IPS-20b (cell line): ENCODE measurements at regions not wholly inside any gene's neighbourhood (a gene's known extent, or its start where the extent isn't known, plus 50 kb on each side); places are given as distances from the start of the nearest gene placed in this dataset.
"Not testable (repeated sequence)": the region's sequence is repeated elsewhere in the genome, so short reads cannot be mapped to it uniquely, and the experiment has no call there.

Experiments
- H3K27ac ChIP-seq: one replicate; pipeline ENCODE4 v1.5.1; 2013; ENCODE audit warnings: low read length
- H3K27me3 ChIP-seq: 2 replicates; pipeline ENCODE4 v1.6.1; 2013; ENCODE audit warnings: mild to moderate bottlenecking, low read length, inconsistent platforms; ENCODE audit not compliant: insufficient read depth
- H3K36me3 ChIP-seq: 2 replicates; pipeline ENCODE4 v1.6.1; 2013; ENCODE audit warnings: low read depth, mild to moderate bottlenecking, inconsistent platforms, low read length, moderate library complexity; ENCODE audit not compliant: insufficient read depth
- H3K4me1 ChIP-seq: 2 replicates; pipeline ENCODE4 v1.6.1; 2013; ENCODE audit warnings: mild to moderate bottlenecking, control low read depth, inconsistent platforms, low read length, moderate library complexity; ENCODE audit not compliant: insufficient read depth
- H3K4me3 ChIP-seq: 2 replicates; pipeline ENCODE4 v1.5.1; 2013; ENCODE audit warnings: mild to moderate bottlenecking, low read length, inconsistent platforms
- H3K9ac ChIP-seq: 2 replicates; pipeline ENCODE4 v1.6.1; 2013; ENCODE audit warnings: low read depth, mild to moderate bottlenecking, inconsistent platforms, low read length, moderate library complexity
- H3K9me3 ChIP-seq: 2 replicates; pipeline ENCODE4 v1.6.1; 2013; ENCODE audit warnings: mild to moderate bottlenecking, low read depth, low read length, inconsistent platforms; ENCODE audit not compliant: insufficient read depth

- no peaks in the 10 kb centered on the region for H3K36me3 ChIP-seq
- H3K4me1 ChIP-seq, result no peaks in the 10 kb centered on the region
- H3K9ac ChIP-seq, result no peak overlapping the region
- no peak overlapping the region for H3K4me3 ChIP-seq
- H3K27me3 ChIP-seq, result no peaks in the 10 kb centered on the region
- H3K27ac ChIP-seq, result no peak overlapping the region
- no peaks in the 10 kb centered on the region for H3K9me3 ChIP-seq
Observed at GRCh38 chr9:93801581-93802284, 153.4 kb downstream of the BARX1 start.

DNA sequence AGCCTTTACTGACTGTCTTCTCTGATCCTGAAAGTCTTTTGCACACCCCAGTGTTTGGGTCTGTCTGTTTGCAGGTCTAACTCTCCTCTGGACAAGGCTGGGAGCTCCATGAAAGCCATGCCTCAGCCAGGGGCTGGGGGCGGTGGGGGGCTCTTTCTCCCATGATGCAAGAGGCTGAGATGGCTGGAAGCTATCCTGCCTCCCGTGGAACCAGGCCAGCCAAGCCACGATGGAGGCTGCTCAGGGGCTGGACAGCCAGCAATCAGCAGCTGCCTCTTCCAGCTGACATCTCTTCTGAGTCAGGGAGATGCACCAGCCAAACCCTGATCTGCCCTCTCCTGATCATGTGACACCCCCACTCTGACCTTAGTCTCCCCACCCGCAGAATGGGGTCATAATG is 154.0 kb downstream of the BARX1 start:
- Histone ChIP-seq H3K27me3 (no peaks in the 10 kb centered on the region), H3K9ac (no peak overlapping the region), H3K4me3 (no peak overlapping the region), H3K36me3 (no peaks in the 10 kb centered on the region), H3K9me3 (no peaks in the 10 kb centered on the region), H3K27ac (no peak overlapping the region), H3K4me1 (no peaks in the 10 kb centered on the region)

DNA sequence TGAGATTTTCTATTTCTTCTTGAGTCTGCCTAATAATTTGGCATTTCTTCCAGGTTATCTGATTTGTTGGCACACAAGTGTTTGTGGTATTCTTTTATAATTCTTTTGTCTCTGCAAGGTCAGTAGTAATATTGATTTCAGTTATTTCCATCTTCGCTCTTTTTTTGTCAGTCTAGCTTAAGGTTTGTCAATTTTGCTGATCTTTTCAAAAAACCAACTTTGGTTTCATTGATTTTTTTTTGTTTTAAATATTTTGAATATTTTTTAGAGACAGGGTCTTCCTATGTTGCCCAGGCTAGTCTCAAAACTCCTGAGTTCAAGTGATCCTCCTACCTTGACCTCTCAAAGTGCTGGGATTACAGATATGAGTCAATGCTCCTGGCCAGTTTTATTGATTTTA is 162.8 kb downstream of the BARX1 start:
- H3K4me1 ChIP-seq, result no peaks in the 10 kb centered on the region; the same call in 1 of the 2 replicates
- no peak overlapping the region for H3K27ac ChIP-seq
- no peaks in the 10 kb centered on the region for H3K27me3 ChIP-seq
- H3K4me3 ChIP-seq, result no peak overlapping the region
- H3K36me3 ChIP-seq, result no peaks in the 10 kb centered on the region
- no peak overlapping the region for H3K9ac ChIP-seq
- H3K9me3 ChIP-seq, result no peaks in the 10 kb centered on the region

DNA sequence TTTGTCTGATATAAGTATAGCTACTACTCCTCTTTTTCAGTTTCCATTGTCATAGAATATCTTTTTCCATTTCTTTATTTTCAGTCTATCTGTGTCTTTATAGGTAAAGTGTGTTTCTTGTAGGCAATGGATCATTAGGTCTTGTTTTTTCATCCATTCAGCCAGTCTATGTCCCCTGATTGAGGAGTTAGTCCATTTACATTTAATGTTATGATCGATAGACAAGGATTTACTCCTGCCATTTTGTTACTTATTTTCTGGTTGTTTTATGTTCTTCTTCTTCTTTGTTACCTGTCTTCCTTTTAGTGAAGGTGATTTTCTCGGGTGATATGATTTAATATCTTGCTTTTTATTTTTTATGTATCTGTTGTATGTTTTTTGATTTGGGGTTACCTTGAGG is 169.0 kb downstream of the BARX1 start:
- Histone ChIP-seq H3K36me3 (no peaks in the 10 kb centered on the region), H3K4me3 (no peak overlapping the region), H3K4me1 (no peaks in the 10 kb centered on the region; the same call in 1 of the 2 replicates), H3K27ac (no peak overlapping the region), H3K9me3 (no peaks in the 10 kb centered on the region), H3K9ac (no peak overlapping the region), H3K27me3 (no peaks in the 10 kb centered on the region)

GRCh38 chr9:93776873-93777272 is 178.3 kb downstream of the BARX1 start:
- no peaks in the 10 kb centered on the region for H3K27me3 ChIP-seq
- H3K4me1 ChIP-seq, result no peaks in the 10 kb centered on the region
- no peak overlapping the region for H3K27ac ChIP-seq
- no peaks in the 10 kb centered on the region for H3K36me3 ChIP-seq
- no peak overlapping the region for H3K9ac ChIP-seq
- no peak overlapping the region for H3K4me3 ChIP-seq
- H3K9me3 ChIP-seq, result no peaks in the 10 kb centered on the region

GRCh38 chr9:93776256-93776655 is 178.9 kb downstream of the BARX1 start:
- H3K27me3 ChIP-seq, result no peaks in the 10 kb centered on the region
- no peak overlapping the region for H3K27ac ChIP-seq
- no peak overlapping the region for H3K9ac ChIP-seq
- H3K9me3 ChIP-seq, result no peaks in the 10 kb centered on the region
- H3K4me3 ChIP-seq, result no peak overlapping the region
- H3K4me1 ChIP-seq, result no peaks in the 10 kb centered on the region
- H3K36me3 ChIP-seq, result no peaks in the 10 kb centered on the region

DNA sequence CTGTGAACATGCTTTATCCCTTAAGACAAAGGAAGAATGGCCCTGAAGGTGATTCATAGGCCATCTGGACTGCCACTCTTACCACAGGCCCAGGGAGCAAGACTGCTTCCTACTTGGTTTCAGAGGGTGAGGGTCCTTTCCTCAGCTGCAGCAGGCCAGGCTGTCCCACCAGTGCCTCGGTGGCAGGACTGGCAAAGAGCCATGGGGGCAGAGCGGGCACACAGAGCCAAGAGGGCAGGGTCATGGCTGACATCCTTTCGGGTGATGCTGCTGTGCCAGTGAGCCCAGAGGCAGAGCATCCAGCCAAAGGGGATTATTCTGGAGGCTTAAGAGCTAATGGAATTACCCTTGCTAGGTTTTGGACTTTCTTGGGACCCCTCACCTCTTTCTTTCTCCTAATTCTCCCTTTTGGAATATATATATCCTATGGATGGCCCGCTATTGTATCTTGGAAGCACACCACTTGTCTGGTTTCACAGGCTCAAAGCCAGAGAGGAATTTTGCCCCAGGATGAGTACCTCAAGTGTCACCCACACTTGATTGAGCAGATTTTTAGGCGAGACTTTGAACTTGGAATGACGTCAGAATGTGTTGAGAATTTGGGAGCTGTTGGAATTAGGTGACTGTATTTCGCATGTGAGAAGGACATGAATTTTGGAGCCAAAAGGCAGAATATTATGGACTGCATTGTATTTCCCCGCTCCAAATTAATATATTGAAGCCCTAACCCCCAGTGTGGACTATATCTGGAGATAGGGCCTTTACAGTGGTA is 180.6 kb downstream of the BARX1 start:
- Histone ChIP-seq H3K4me1 (no peaks in the 10 kb centered on the region), H3K27me3 (no peaks in the 10 kb centered on the region), H3K9ac (no peak overlapping the region), H3K36me3 (no peaks in the 10 kb centered on the region), H3K9me3 (no peaks in the 10 kb centered on the region), H3K4me3 (no peak overlapping the region), H3K27ac (no peak overlapping the region)

GRCh38 chr9:93771276-93771675 is 183.9 kb downstream of the BARX1 start:
- no peak overlapping the region for H3K9ac ChIP-seq
- H3K4me3 ChIP-seq, result no peak overlapping the region
- H3K9me3 ChIP-seq, result 0 out of 2 replicates have a peak, but pooled peaks cover 2% of the 10 kb centered on the region
- H3K36me3 ChIP-seq, result no peaks in the 10 kb centered on the region
- H3K27me3 ChIP-seq, result no peaks in the 10 kb centered on the region
- H3K27ac ChIP-seq, result no peak overlapping the region
- H3K4me1 ChIP-seq, result no peaks in the 10 kb centered on the region

GRCh38 chr9:93761822-93762221 is 185.4 kb downstream of the PHF2 start:
- Histone ChIP-seq H3K36me3 (no peaks in the 10 kb centered on the region), H3K9ac (no peak overlapping the region), H3K27ac (no peak overlapping the region)

DNA sequence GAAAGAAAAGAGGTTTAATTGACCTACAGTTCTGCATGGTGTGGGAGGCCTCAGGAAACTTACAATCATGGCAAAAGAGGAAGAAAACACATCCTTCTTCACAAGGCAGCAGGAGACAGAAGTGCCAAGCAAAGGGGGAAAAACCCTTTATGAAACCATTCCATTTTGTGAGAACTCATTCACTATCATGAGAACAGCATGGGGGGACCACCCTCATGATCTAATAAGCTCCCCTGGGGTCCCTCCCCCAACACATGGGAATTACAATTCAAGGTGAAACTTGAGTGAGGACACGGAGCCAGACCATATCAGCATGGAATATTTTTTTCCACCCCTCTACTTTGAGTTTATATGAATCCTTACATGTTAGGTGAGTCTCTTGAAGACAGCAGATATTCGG is 173.7 kb downstream of the PHF2 start:
- Histone ChIP-seq H3K4me1 (no peaks in the 10 kb centered on the region), H3K36me3 (no peaks in the 10 kb centered on the region), H3K27me3 (no peaks in the 10 kb centered on the region), H3K9ac (no peak overlapping the region), H3K27ac (no peak overlapping the region), H3K4me3 (no peak overlapping the region), H3K9me3 (peaks cover 52% of the 10 kb centered on the region)

More at GRCh38 chr9:93761822-93762221, 185.4 kb downstream of the PHF2 start:
- Histone ChIP-seq H3K27me3 (no peaks in the 10 kb centered on the region), H3K4me1 (peaks cover 18% of the 10 kb centered on the region), H3K9me3 (peaks cover 16% of the 10 kb centered on the region), H3K4me3 (no peak overlapping the region)

- not testable (repeated sequence) for H3K4me3 ChIP-seq, H3K36me3 ChIP-seq, H3K9ac ChIP-seq, H3K27ac ChIP-seq, H3K27me3 ChIP-seq, H3K4me1 ChIP-seq
- peaks cover 51% of the 10 kb centered on the region for H3K9me3 ChIP-seq
Observed at GRCh38 chr9:93748827-93749226, 172.4 kb downstream of the PHF2 start.

GRCh38 chr9:93731963-93732362 is 155.6 kb downstream of the PHF2 start:
- Histone ChIP-seq H3K4me3 (no peak overlapping the region), H3K27ac (no peak overlapping the region), H3K9ac (no peak overlapping the region), H3K27me3 (no peaks in the 10 kb centered on the region), H3K4me1 (no peaks in the 10 kb centered on the region), H3K9me3 (peaks cover 31% of the 10 kb centered on the region), H3K36me3 (no peaks in the 10 kb centered on the region)
